ENCODE measurements at regions not wholly inside any gene's neighbourhood (a gene's known extent, or its start where the extent isn't known, plus 50 kb on each side); places are given as distances from the start of the nearest gene placed in this dataset.

GRCh38 chr3:5068531-5069050, 53.5 kb upstream of the ARL8B start:
- Histone ChIP-seq H3K4me3 (ENCODE audit: low read length) (no peak overlapping the region), H3K27me3 (ENCODE audit: low read depth, low read length) (peaks cover 40% of the 10 kb centered on the region), H3K27ac (ENCODE audit: low read length) (no peak overlapping the region), H3K4me2 (ENCODE audit: low read length) (no peak overlapping the region), H3K36me3 (replicated peaks; ENCODE audit: low read depth, low read length) (no peaks in the 10 kb centered on the region), H3K4me1 (ENCODE audit: low read length) (no peaks in the 10 kb centered on the region), H4K20me1 (ENCODE audit: insufficient read depth, low read length) (no peaks in the 10 kb centered on the region), H2AFZ (ENCODE audit: low read depth, low read length) (no peak overlapping the region), H3K79me2 (ENCODE audit: low read length) (no peaks in the 10 kb centered on the region), H3K9me3 (ENCODE audit: insufficient read depth, low read length) (no peaks in the 10 kb centered on the region), H3K9ac (ENCODE audit: low read length) (no peak overlapping the region)
- TF ChIP-seq CTCF (IDR thresholded peaks at IDR 0.05; ENCODE audit: low read depth, low read length) = no peak
- TF ChIP-seq EZH2phosphoT487 (IDR thresholded peaks at IDR 0.05; ENCODE audit: low read depth) = no peak

GRCh38 chr3:5069627-5070026, 52.5 kb upstream of the ARL8B start:
- no peaks in the 10 kb centered on the region for H3K36me3 ChIP-seq (replicated peaks; ENCODE audit: low read depth, low read length)
- TF ChIP-seq CTCF (IDR thresholded peaks at IDR 0.05; ENCODE audit: low read depth, low read length) (no peak), EZH2phosphoT487 (IDR thresholded peaks at IDR 0.05; ENCODE audit: low read depth) (no peak)
- peaks cover 36% of the 10 kb centered on the region for H3K27me3 ChIP-seq (ENCODE audit: low read depth, low read length)
- no peaks in the 10 kb centered on the region for H3K79me2 ChIP-seq (ENCODE audit: low read length)
- H4K20me1 ChIP-seq (ENCODE audit: insufficient read depth, low read length) = no peaks in the 10 kb centered on the region
- no peak overlapping the region for H3K9ac ChIP-seq (ENCODE audit: low read length)
- no peak overlapping the region for H3K27ac ChIP-seq (ENCODE audit: low read length)
- no peak overlapping the region for H2AFZ ChIP-seq (ENCODE audit: low read depth, low read length)
- no peaks in the 10 kb centered on the region for H3K4me1 ChIP-seq (ENCODE audit: low read length)
- no peaks in the 10 kb centered on the region for H3K9me3 ChIP-seq (ENCODE audit: insufficient read depth, low read length)
- H3K4me3 ChIP-seq (ENCODE audit: low read length) = no peak overlapping the region
- no peak overlapping the region for H3K4me2 ChIP-seq (ENCODE audit: low read length)

- 0 out of 2 replicates have a peak, but pooled peaks have one; percentile 18 for TF ChIP-seq CTCF (IDR thresholded peaks at IDR 0.05; ENCODE audit: low read depth, low read length)
- TF ChIP-seq EZH2phosphoT487 (IDR thresholded peaks at IDR 0.05; ENCODE audit: low read depth) = no peak
- Histone ChIP-seq H3K27ac (ENCODE audit: low read length) (no peak overlapping the region), H3K9me3 (ENCODE audit: insufficient read depth, low read length) (no peaks in the 10 kb centered on the region), H3K4me1 (ENCODE audit: low read length) (no peaks in the 10 kb centered on the region), H3K27me3 (ENCODE audit: low read depth, low read length) (peaks cover 36% of the 10 kb centered on the region), H3K4me3 (ENCODE audit: low read length) (no peak overlapping the region), H3K79me2 (ENCODE audit: low read length) (no peaks in the 10 kb centered on the region), H2AFZ (ENCODE audit: low read depth, low read length) (no peak overlapping the region), H3K36me3 (replicated peaks; ENCODE audit: low read depth, low read length) (no peaks in the 10 kb centered on the region), H3K4me2 (ENCODE audit: low read length) (no peak overlapping the region), H3K9ac (ENCODE audit: low read length) (no peak overlapping the region), H4K20me1 (ENCODE audit: insufficient read depth, low read length) (no peaks in the 10 kb centered on the region)
These were observed 51.0 kb upstream of the ARL8B start for GRCh38 chr3:5071061-5071460.

- no peak for TF ChIP-seq CTCF (IDR thresholded peaks at IDR 0.05; ENCODE audit: low read depth, low read length)
- TF ChIP-seq EZH2phosphoT487 (IDR thresholded peaks at IDR 0.05; ENCODE audit: low read depth) = no peak
- Histone ChIP-seq H2AFZ (ENCODE audit: low read depth, low read length) (no peak overlapping the region), H3K27ac (ENCODE audit: low read length) (no peak overlapping the region)
These were observed 49.8 kb upstream of the ARL8B start for GRCh38 chr3:5072100-5072816.

More at GRCh38 chr3:5072100-5072816, 49.8 kb upstream of the ARL8B start:
- H3K9ac ChIP-seq (ENCODE audit: low read length) = no peak overlapping the region
- H3K9me3 ChIP-seq (ENCODE audit: insufficient read depth, low read length) = no peaks in the 10 kb centered on the region
- H3K4me1 ChIP-seq (ENCODE audit: low read length) = no peaks in the 10 kb centered on the region
- no peaks in the 10 kb centered on the region for H4K20me1 ChIP-seq (ENCODE audit: insufficient read depth, low read length)
- H3K4me3 ChIP-seq (ENCODE audit: low read length) = no peak overlapping the region
- peaks cover 33% of the 10 kb centered on the region for H3K27me3 ChIP-seq (ENCODE audit: low read depth, low read length)
- no peak overlapping the region for H3K4me2 ChIP-seq (ENCODE audit: low read length)
- no peaks in the 10 kb centered on the region for H3K79me2 ChIP-seq (ENCODE audit: low read length)
- H3K36me3 ChIP-seq (replicated peaks; ENCODE audit: low read depth, low read length) = no peaks in the 10 kb centered on the region

Data from OCI-LY3 (cell line).